Nephron progenitor cell (in vitro differentiated cells): ENCODE measurements at regions not wholly inside any gene's neighbourhood (a gene's known extent, or its start where the extent isn't known, plus 50 kb on each side); places are given as distances from the start of the nearest gene placed in this dataset.

Experiments
- DNase-seq: peaks from one replicate; pipeline ENCODE4 v3.0.0; 2021
- H3K27ac Mint-ChIP-seq: 2 replicates; pipeline ENCODE4 v1.8.0; 2021; ENCODE audit warnings: mild to moderate bottlenecking, moderate library complexity, mixed read lengths
- H3K27me3 Mint-ChIP-seq: 2 replicates; pipeline ENCODE4 v1.8.0; 2021; ENCODE audit warnings: mild to moderate bottlenecking, low read depth, mixed read lengths; ENCODE audit not compliant: poor library complexity
- H3K36me3 Mint-ChIP-seq: 2 replicates; pipeline ENCODE4 v1.8.0; 2021; ENCODE audit warnings: low read depth, mixed read lengths
- H3K4me1 Mint-ChIP-seq: 2 replicates; pipeline ENCODE4 v1.8.0; 2021; ENCODE audit warnings: mixed read lengths
- H3K4me3 Mint-ChIP-seq: 2 replicates; pipeline ENCODE4 v1.8.0; 2021; ENCODE audit warnings: mild to moderate bottlenecking, moderate library complexity, mixed read lengths
- H3K9me3 Mint-ChIP-seq: 2 replicates; pipeline ENCODE4 v1.8.0; 2021; ENCODE audit warnings: mild to moderate bottlenecking, moderate library complexity, mixed read lengths
- CTCF ChIP-seq: fragments of 200-600 bp; sonication (generic); IDR thresholded peaks from 2 replicates; pipeline ENCODE4 v1.5.0; 2021; ENCODE audit warnings: antibody characterized with exemption

GRCh38 chr2:40507432-40507831, 55.5 kb upstream of the SLC8A1 start:
- no peaks in the 10 kb centered on the region for H3K9me3 Mint-ChIP-seq
- H3K4me1 Mint-ChIP-seq = no peaks in the 10 kb centered on the region
- TF ChIP-seq CTCF = no peak
- peaks cover 4% of the 10 kb centered on the region for H3K27me3 Mint-ChIP-seq
- H3K4me3 Mint-ChIP-seq = no peak overlapping the region
- no peaks in the 10 kb centered on the region for H3K36me3 Mint-ChIP-seq
- DNase-seq = no peak
- H3K27ac Mint-ChIP-seq = no peak overlapping the region

DNA sequence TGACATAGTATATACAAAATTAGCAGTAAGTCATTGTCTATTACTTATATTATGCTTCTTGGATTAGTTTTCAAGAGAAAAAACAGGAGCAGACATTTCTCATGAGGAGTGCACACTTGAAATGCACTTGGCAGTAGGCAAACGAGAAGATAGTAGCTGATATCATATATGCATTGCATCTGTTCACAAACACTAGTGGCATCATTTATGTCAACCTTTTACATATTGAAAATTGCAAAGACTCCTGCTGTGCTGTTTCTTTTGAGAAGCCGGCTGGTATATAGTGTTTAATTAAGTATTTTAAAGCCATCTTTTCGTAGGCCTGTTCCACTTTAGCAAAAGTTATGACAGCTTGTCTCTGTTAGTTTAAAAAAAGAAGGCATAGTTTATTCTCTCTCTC, 58.4 kb upstream of the SLC8A1 start:
- H3K36me3 Mint-ChIP-seq = no peaks in the 10 kb centered on the region
- H3K4me1 Mint-ChIP-seq = no peaks in the 10 kb centered on the region
- H3K4me3 Mint-ChIP-seq = no peak overlapping the region
- peaks cover 3% of the 10 kb centered on the region for H3K27me3 Mint-ChIP-seq
- no peaks in the 10 kb centered on the region for H3K9me3 Mint-ChIP-seq
- H3K27ac Mint-ChIP-seq = no peak overlapping the region
- no peak for TF ChIP-seq CTCF
- DNase-seq = no peak

DNA sequence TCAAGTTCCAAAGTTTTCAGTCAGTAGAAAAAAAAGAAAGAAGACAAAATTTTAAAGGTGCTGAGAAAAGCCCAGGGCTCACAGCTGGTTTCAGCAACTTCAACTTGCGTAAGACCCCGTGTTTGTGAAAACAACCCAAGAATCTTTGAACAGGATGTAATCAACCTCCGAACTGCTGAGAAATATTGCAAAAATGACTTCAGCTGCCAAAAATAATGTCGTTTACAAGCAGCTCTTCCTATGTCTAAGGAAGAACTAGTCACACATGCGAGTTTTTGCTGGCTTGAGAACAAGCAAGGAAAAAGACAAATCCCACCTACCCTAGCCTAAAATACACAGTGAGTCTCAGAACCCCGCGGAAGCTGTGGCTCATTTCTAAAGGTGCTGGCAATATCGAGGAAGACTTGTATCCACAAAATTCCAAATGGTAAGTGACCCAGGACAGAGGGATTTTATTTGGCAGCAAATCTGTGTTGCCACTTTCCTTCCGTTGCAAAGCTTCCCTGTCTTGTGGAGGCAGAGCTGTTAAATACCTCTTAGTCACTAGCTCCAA, 59.8 kb upstream of the SLC8A1 start:
- Mint-ChIP-seq H3K36me3 (no peaks in the 10 kb centered on the region), H3K4me3 (no peak overlapping the region), H3K9me3 (no peaks in the 10 kb centered on the region), H3K4me1 (no peaks in the 10 kb centered on the region), H3K27ac (no peak overlapping the region), H3K27me3 (peaks cover 7% of the 10 kb centered on the region)
- no peak for TF ChIP-seq CTCF
- no peak for DNase-seq

DNA sequence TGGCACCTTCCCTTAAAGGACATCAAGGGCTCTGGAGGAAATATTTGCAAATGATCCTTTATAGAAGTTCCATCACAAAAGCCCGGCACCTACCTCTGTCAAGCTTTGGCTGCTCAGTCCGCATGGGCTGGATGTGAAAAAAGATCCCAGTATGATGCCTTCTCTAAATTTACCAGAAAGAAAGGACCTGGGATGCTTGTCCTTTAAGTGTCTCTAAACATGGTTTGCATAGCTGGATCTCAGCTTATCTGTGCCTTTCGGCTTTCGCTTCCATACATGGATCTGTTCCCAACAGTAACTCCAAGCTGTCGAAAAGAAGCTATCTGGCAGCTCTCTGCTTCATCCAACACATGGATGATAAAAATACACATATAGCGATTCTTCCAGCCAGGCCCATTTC, 60.4 kb upstream of the SLC8A1 start:
- no peak for TF ChIP-seq CTCF
- H3K36me3 Mint-ChIP-seq = no peaks in the 10 kb centered on the region
- no peak overlapping the region for H3K4me3 Mint-ChIP-seq
- H3K27me3 Mint-ChIP-seq = peaks cover 7% of the 10 kb centered on the region
- DNase-seq = no peak
- H3K9me3 Mint-ChIP-seq = no peaks in the 10 kb centered on the region
- no peaks in the 10 kb centered on the region for H3K4me1 Mint-ChIP-seq
- no peak overlapping the region for H3K27ac Mint-ChIP-seq

- no peak overlapping the region for H3K27ac Mint-ChIP-seq
- TF ChIP-seq CTCF = no peak
- no peak overlapping the region for H3K4me3 Mint-ChIP-seq
- peaks cover 7% of the 10 kb centered on the region for H3K27me3 Mint-ChIP-seq
- no peaks in the 10 kb centered on the region for H3K36me3 Mint-ChIP-seq
- DNase-seq = no peak
- no peaks in the 10 kb centered on the region for H3K4me1 Mint-ChIP-seq
- H3K9me3 Mint-ChIP-seq = no peaks in the 10 kb centered on the region
Observed at GRCh38 chr2:40513201-40513600, 61.3 kb upstream of the SLC8A1 start.

DNA sequence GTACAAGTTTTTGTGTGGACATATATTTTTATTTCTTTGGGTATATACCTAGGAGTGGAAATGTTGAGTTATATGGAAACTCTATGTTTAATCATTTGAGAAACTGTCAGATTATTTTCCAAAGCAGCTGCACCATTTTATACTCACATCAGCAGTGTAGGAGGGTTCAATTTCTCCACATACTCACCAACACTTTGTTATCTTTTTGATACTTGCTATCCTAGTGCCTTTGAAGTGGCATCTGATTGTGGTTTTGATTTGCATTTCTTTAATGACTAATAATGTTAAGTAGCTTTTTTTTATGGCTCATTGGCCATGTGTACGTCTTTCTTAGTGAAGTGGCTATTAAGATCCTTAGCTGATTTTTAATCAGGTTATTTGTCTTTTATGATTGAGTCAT, 64.7 kb upstream of the SLC8A1 start:
- H3K36me3 Mint-ChIP-seq = no peaks in the 10 kb centered on the region
- no peak overlapping the region for H3K27ac Mint-ChIP-seq
- no peak overlapping the region for H3K4me3 Mint-ChIP-seq
- H3K4me1 Mint-ChIP-seq = no peaks in the 10 kb centered on the region
- H3K9me3 Mint-ChIP-seq = no peaks in the 10 kb centered on the region
- no peak for TF ChIP-seq CTCF
- H3K27me3 Mint-ChIP-seq = peaks cover 7% of the 10 kb centered on the region
- no peak for DNase-seq
